GM18498 (cell line): ENCODE measurements at regions not wholly inside any gene's neighbourhood (a gene's known extent, or its start where the extent isn't known, plus 50 kb on each side); places are given as distances from the start of the nearest gene placed in this dataset.

Source experiments
- ATAC-seq: cut with Tn5 transposase; IDR thresholded peaks from one replicate; pipeline ENCODE4 v1.9.1; 2021; ENCODE audit warnings: mild to moderate bottlenecking, moderate library complexity; ENCODE audit not compliant: unreplicated experiment

- ATAC-seq, result no peak
Observed at GRCh38 chr3:162269636-162270458, 773.2 kb downstream of the OTOL1 start.

- no peak for ATAC-seq
Observed at GRCh38 chr3:162274070-162274469, 777.5 kb downstream of the OTOL1 start.

- ATAC-seq, result no peak
Observed at GRCh38 chr3:162278834-162279233, 782.2 kb downstream of the OTOL1 start.

- ATAC-seq, result no peak
Observed at GRCh38 chr3:162285259-162285658, 788.7 kb downstream of the OTOL1 start.

GRCh38 chr3:162287600-162287999 lies 791.0 kb downstream of the OTOL1 start:
- ATAC-seq, result no peak

GRCh38 chr3:162292409-162292808 lies 795.8 kb downstream of the OTOL1 start:
- ATAC-seq, result no peak

GRCh38 chr3:162295323-162295983 lies 798.8 kb downstream of the OTOL1 start:
- no peak for ATAC-seq

GRCh38 chr3:162302983-162303624 lies 806.5 kb downstream of the OTOL1 start:
- ATAC-seq, result no peak

- no peak for ATAC-seq
Observed at GRCh38 chr3:162317046-162317445, 820.4 kb downstream of the OTOL1 start.

GRCh38 chr3:162328649-162329048 lies 832.0 kb downstream of the OTOL1 start:
- ATAC-seq, result no peak

- ATAC-seq, result no peak
Observed at GRCh38 chr3:162329514-162329913, 832.9 kb downstream of the OTOL1 start.

- no peak for ATAC-seq
Observed at GRCh38 chr3:162332344-162332743, 835.7 kb downstream of the OTOL1 start.

GRCh38 chr3:162334537-162334936 lies 837.9 kb downstream of the OTOL1 start:
- no peak for ATAC-seq

GRCh38 chr3:162337630-162338029 lies 841.0 kb downstream of the OTOL1 start:
- no peak for ATAC-seq

- ATAC-seq, result no peak
Observed at GRCh38 chr3:162338514-162338913, 841.9 kb downstream of the OTOL1 start.

- no peak for ATAC-seq
Observed at GRCh38 chr3:162348912-162349311, 852.3 kb downstream of the OTOL1 start.

GRCh38 chr3:162353414-162353813 lies 856.8 kb downstream of the OTOL1 start:
- no peak for ATAC-seq

GRCh38 chr3:162354356-162354755 lies 857.7 kb downstream of the OTOL1 start:
- no peak for ATAC-seq

- no peak for ATAC-seq
Observed at GRCh38 chr3:162365066-162365719, 868.6 kb downstream of the OTOL1 start.

GRCh38 chr3:162366166-162366766 lies 869.7 kb downstream of the OTOL1 start:
- ATAC-seq, result no peak
